Peyer's patch (tissue), 4 donors: ENCODE measurements at regions not wholly inside any gene's neighbourhood (a gene's known extent, or its start where the extent isn't known, plus 50 kb on each side); places are given as distances from the start of the nearest gene placed in this dataset.

ENCODE experiments used
- CTCF ChIP-seq, 6 experiments: fragments of 450-650 bp in 4 of 6; fragments of 200-600 bp in 2 of 6; sonication (generic) in 1 of 6; IDR thresholded peaks; one replicate each; pipeline ENCODE4 v1.5.1; 2017 to 2019; ENCODE audit warnings: antibody characterized with exemption in 6 of 6, mild to moderate bottlenecking in 3 of 6, moderate library complexity in 1 of 6
- POLR2A ChIP-seq, 2 donors: fragments of 450-650 bp; IDR thresholded peaks; one replicate each; pipeline ENCODE4 v1.5.1; 2017; ENCODE audit warnings: antibody characterized with exemption in 2 of 2, mild to moderate bottlenecking in 2 of 2, moderate library complexity in 2 of 2

- TF ChIP-seq POLR2A (IDR thresholded peaks at IDR 0.05) (no peak), CTCF (IDR thresholded peaks at IDR 0.05) (no peak)
These were observed 174.3 kb upstream of the NRSN1 start for GRCh38 chr6:23951691-23952090.
